ENCODE measurements at regions not wholly inside any gene's neighbourhood (a gene's known extent, or its start where the extent isn't known, plus 50 kb on each side); places are given as distances from the start of the nearest gene placed in this dataset.

DNA sequence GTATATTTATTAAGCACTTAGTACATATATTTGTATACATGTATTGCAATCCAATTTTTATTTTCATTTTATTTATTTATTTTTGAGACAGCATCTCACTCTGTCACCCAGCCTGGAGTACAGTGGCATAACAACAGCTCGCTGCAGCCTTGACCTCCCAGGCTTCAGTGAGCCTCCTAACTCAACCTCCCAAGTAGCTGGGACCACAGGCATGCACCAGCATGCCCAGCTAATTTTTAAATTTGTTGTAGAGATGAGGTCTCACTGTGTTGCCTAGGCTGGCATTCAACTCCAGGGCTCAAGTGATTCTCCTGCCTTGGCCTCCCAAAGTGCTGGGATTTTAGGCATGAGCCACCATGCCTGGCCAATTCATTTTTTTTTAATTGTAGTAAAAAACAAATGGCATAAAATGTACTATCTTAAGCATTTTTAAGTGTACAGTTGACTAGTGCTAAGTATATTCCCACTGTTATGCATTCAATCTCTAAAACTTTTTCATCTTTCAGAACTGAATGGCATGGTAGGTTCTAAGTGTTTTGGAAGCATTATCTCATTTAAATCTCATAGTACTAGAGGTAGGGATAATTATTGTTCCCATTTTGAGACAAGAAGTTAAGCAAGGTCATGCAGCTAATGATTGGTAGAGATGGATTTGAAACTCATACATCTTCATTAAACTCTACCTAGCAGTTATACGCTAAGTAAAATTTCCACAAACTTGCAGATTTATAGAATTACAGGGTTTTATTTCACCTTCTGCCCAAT lies 264.0 kb upstream of the NFE2L3 start:
- TF ChIP-seq, protein P1, sequence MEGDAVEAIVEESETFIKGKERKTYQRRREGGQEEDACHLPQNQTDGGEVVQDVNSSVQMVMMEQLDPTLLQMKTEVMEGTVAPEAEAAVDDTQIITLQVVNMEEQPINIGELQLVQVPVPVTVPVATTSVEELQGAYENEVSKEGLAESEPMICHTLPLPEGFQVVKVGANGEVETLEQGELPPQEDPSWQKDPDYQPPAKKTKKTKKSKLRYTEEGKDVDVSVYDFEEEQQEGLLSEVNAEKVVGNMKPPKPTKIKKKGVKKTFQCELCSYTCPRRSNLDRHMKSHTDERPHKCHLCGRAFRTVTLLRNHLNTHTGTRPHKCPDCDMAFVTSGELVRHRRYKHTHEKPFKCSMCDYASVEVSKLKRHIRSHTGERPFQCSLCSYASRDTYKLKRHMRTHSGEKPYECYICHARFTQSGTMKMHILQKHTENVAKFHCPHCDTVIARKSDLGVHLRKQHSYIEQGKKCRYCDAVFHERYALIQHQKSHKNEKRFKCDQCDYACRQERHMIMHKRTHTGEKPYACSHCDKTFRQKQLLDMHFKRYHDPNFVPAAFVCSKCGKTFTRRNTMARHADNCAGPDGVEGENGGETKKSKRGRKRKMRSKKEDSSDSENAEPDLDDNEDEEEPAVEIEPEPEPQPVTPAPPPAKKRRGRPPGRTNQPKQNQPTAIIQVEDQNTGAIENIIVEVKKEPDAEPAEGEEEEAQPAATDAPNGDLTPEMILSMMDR (conservative IDR thresholded peaks at IDR 0.05) = no peak
- TF ChIP-seq EZH2 (IDR thresholded peaks at IDR 0.05; ENCODE audit: low read depth) = no peak
